ENCODE measurements at regions not wholly inside any gene's neighbourhood (a gene's known extent, or its start where the extent isn't known, plus 50 kb on each side); places are given as distances from the start of the nearest gene placed in this dataset.

- TF ChIP-seq CTCF (IDR thresholded peaks at IDR 0.05; ENCODE audit: low read depth, low read length, poor library complexity, severe bottlenecking), result no peak
- TF ChIP-seq EZH2phosphoT487 (IDR thresholded peaks at IDR 0.05; ENCODE audit: borderline replicate concordance, low read length), result no peak
Measured at GRCh38 chr3:153339065-153339464, 177.0 kb downstream of the RAP2B start.
